Cardiac fibroblast (primary cell): ENCODE measurements at regions not wholly inside any gene's neighbourhood (a gene's known extent, or its start where the extent isn't known, plus 50 kb on each side); places are given as distances from the start of the nearest gene placed in this dataset.

ENCODE experiments used
- DNase-seq, 2 donors: peaks; one replicate each; pipeline versions ENCODE4 v3.0.0 to v3.0.0-alpha.2; 2010; ENCODE audit warnings: low read depth in 2 of 2
- H3K4me3 ChIP-seq, 2 donors: replicated peaks in 1 of 2; 1 replicate in 1 of 2; 2 replicates in 1 of 2; pipeline ENCODE4 v1.5.1; 2011; ENCODE audit warnings: low read depth in 2 of 2, low read length in 2 of 2, mild to moderate bottlenecking in 2 of 2, moderate library complexity in 1 of 2
- TF ChIP-seq, protein P1 (sequence below): IDR thresholded peaks from one replicate; pipeline ENCODE4 v1.5.1; 2011; ENCODE audit warnings: low read depth, mild to moderate bottlenecking, low read length, inconsistent platforms

DNA sequence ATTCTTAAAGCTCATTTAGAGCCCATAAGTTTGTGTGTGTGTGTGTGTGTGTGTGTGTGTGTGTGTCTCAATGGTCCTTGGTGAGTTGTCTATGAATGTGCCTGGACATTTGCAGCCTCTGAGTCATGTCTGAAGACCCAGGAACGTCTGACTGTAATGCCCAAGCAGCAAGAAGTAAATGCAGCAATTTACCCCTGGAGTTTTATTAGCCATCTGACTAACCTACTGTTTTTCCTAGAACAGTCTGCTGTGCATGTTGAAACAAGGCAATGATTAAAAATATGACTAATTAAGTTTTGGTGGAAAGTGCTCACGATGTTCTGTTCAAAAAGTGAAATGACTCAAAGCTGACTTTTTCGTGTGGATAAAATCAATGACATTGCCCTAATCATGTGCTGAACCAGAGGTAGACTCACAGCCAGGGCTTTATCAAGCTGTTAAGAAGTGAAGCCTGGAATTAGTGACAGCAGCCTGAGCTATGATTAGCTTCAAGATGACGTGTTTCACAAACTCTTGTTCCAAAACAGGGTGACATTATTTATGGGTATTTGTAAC, 201.6 kb downstream of the CPE start:
- no peak overlapping the region for H3K4me3 ChIP-seq
- TF ChIP-seq, protein P1, sequence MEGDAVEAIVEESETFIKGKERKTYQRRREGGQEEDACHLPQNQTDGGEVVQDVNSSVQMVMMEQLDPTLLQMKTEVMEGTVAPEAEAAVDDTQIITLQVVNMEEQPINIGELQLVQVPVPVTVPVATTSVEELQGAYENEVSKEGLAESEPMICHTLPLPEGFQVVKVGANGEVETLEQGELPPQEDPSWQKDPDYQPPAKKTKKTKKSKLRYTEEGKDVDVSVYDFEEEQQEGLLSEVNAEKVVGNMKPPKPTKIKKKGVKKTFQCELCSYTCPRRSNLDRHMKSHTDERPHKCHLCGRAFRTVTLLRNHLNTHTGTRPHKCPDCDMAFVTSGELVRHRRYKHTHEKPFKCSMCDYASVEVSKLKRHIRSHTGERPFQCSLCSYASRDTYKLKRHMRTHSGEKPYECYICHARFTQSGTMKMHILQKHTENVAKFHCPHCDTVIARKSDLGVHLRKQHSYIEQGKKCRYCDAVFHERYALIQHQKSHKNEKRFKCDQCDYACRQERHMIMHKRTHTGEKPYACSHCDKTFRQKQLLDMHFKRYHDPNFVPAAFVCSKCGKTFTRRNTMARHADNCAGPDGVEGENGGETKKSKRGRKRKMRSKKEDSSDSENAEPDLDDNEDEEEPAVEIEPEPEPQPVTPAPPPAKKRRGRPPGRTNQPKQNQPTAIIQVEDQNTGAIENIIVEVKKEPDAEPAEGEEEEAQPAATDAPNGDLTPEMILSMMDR, result no peak
- DNase-seq, result peak; percentile 88 to 99

DNA sequence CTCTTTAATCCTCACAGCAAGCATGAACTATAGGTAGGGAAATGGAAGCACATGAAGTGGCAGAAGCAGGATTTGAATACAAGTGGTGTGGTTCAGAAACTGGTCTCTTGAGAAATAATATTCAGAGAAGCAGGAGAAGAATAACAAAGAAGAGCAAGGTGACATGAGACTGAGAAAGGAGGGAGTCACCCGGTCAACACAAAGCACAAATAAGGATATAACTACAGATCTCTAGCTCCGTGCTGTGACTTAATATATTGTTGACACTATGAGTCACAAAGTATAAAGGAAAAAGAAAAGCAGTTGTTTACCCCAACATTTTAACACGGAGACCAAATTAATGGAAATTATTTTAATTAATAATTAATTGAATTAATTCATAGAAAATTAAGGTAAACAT, 204.5 kb downstream of the CPE start:
- H3K4me3 ChIP-seq, result no peak overlapping the region
- TF ChIP-seq, protein P1, result no peak
- DNase-seq, result peak in 1 of 2 donors; percentile 50

DNA sequence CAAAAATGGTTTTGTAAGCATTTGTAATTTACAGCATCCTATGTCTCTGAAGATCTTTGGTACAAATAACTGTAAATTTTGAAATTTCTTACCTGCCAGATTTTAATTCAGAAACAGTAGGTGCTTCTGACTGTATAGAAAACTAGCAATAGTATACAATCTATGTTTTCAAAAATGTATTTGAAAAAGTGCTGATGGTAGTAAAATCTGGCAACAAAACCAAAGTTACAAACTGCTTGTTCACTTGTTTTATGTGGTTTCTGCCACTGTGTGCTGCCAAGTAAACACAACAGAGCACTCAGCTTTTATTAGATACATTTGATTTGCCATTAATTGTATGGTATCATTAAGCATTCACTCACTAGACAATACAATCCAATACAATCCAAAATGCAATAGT, 206.1 kb downstream of the CPE start:
- TF ChIP-seq, protein P1, result no peak
- no peak for DNase-seq
- no peak overlapping the region for H3K4me3 ChIP-seq

DNA sequence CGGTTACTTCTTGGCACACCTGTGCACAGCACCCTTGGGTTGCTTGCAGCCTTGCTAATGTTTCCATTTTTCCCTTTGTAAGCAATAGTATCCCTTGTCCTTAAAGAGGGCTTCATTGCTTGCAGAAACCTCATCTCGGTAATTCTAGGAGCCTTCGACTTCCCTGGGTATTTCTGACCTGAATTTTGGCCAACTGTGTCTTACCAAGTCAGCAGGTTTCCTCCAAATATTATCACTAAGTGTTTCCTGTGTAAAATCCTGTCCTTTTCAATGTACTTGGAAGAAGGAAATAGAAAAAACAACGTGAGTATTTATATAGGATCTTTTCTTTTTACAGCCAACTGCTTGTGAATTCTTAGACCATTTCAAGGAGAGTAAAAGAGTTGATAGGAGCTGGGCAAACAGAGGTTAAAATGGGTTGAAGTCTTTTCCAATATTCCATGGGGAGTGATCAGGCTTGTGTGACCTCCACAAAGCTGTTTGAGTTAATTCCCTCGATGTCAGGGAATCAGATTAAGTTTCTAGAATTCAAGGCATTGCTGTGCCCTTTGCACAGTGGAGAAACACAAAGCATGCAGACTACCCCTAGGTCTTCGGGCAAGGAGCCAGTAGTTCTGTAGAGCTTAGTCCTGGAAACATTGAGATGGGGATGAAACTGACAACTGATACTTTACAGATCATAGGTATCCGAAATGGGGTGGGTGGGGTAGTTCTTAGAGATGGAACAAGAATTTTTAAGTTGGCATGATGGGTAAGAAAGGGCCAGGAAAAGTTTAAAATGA, 209.9 kb downstream of the CPE start:
- TF ChIP-seq, protein P1, result no peak
- peak in 1 of 2 donors; percentile 47 for DNase-seq
- no peak overlapping the region for H3K4me3 ChIP-seq

DNA sequence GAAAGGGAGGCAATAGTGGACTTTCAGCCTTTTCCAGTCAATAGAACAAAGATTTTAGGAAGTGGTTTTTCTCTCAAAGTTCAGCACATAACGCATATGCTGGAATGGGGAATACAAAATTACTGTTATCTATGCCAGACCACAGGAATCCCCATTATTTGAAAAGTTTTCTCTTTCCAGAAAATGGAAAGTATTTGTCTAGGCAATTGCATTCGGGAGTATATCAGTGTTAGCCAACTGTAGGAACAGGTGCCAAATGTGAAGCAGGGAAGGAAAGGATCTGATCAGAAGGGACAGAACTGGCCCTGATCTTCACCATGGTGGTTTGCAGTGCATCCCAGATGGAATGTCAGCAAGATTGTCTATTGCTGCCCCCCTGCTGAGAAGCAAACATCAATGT, 213.6 kb downstream of the CPE start:
- H3K4me3 ChIP-seq, result no peak overlapping the region
- TF ChIP-seq, protein P1, result no peak
- peak; percentile 49 to 77 for DNase-seq

DNA sequence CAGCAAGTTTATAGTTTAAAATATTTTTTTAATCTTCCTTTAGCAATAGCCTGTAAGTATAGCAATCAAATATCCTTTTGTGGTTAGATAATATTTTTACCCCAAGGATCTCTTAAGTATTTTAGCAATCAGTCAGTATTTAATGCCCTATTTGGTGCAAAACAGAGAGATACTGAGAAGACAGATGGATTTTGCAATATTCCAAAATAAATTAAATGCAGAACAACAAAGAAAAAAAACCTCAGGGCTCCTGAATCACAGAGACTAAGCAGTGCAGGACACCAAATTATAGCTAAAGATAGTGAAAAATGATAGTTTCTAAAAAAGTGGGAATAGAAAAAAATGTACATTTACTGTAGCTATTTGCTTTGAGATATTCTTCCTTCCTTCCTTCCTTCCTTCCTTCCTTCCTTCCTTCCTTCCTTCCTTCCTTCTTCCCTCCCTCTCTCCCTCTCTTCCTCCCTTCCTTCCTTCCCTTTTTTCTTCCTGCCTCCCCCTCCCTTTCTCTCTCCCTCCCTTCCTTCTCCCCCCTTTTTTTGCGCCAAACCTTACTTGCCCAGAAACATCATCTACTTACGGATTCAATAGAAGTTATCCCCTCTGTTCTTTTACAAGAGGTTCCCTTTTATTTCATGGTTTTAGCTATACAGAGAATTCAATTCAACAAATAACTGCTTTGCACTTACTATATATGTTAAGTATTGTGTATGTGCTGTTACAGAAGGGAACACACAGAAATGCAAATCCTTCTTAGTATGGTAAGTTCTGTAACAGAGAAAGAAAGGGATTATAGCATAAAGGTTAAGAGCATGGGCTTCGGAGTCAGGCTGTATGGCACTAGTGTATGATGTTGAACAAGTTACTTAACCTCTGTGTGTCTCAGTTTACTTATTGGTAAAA, 219.0 kb downstream of the CPE start:
- H3K4me3 ChIP-seq, result no peak overlapping the region
- TF ChIP-seq, protein P1, result no peak
- DNase-seq, result no peak
